ENCODE measurements at regions not wholly inside any gene's neighbourhood (a gene's known extent, or its start where the extent isn't known, plus 50 kb on each side); places are given as distances from the start of the nearest gene placed in this dataset.

- intact Hi-C loops (cut with DNase I) = no loop called here
- Histone ChIP-seq H3K27me3 (no peaks in the 10 kb centered on the region), H3K36me3 (no peaks in the 10 kb centered on the region)
Observed at GRCh38 chr2:37471994-37472393, 127.6 kb downstream of the QPCT start.

GRCh38 chr2:37472959-37473358 lies 128.5 kb downstream of the QPCT start:
- H3K27me3 ChIP-seq = no peaks in the 10 kb centered on the region

More at GRCh38 chr2:37471994-37472393, 127.6 kb downstream of the QPCT start:
- Histone ChIP-seq H3K9me3 (no peaks in the 10 kb centered on the region), H3K27ac (no peak overlapping the region), H3K9ac (ENCODE audit: low read depth in 2 of 2, low read length in 2 of 2) (no peak overlapping the region), H3K4me1 (no peaks in the 10 kb centered on the region), H3K4me3 (no peak overlapping the region)
- DNase-seq = no peak
- no peak for TF ChIP-seq CTCF (IDR thresholded peaks at IDR 0.05)

GRCh38 chr2:37476411-37476810 lies 132.0 kb downstream of the QPCT start:
- no peak overlapping the region for H3K9ac ChIP-seq (ENCODE audit: low read depth in 2 of 2, low read length in 2 of 2)
- TF ChIP-seq CTCF (IDR thresholded peaks at IDR 0.05) = no peak

More at GRCh38 chr2:37472959-37473358, 128.5 kb downstream of the QPCT start:
- no peak for TF ChIP-seq CTCF (IDR thresholded peaks at IDR 0.05)
- Histone ChIP-seq H3K27ac (no peak overlapping the region), H3K9ac (ENCODE audit: low read depth in 2 of 2, low read length in 2 of 2) (no peak overlapping the region), H3K36me3 (no peaks in the 10 kb centered on the region), H3K4me1 (no peaks in the 10 kb centered on the region), H3K4me3 (no peak overlapping the region), H3K9me3 (no peaks in the 10 kb centered on the region)
- DNase-seq = no peak
- intact Hi-C loops (cut with DNase I) = no loop called here

GRCh38 chr2:37477921-37478320 lies 133.5 kb downstream of the QPCT start:
- no peaks in the 10 kb centered on the region for H3K4me1 ChIP-seq
- H3K27ac ChIP-seq = no peak overlapping the region
- H3K36me3 ChIP-seq = no peaks in the 10 kb centered on the region
- H3K9me3 ChIP-seq = no peaks in the 10 kb centered on the region
- intact Hi-C loops (cut with DNase I) = no loop called here
- H3K4me3 ChIP-seq = no peak overlapping the region
- H3K27me3 ChIP-seq = no peaks in the 10 kb centered on the region
- no peak for TF ChIP-seq CTCF (IDR thresholded peaks at IDR 0.05)
- no peak for DNase-seq
- H3K9ac ChIP-seq (ENCODE audit: low read depth in 2 of 2, low read length in 2 of 2) = no peak overlapping the region

More at GRCh38 chr2:37476411-37476810, 132.0 kb downstream of the QPCT start:
- H3K4me3 ChIP-seq = no peak overlapping the region
- no peaks in the 10 kb centered on the region for H3K27me3 ChIP-seq
- no peaks in the 10 kb centered on the region for H3K36me3 ChIP-seq
- H3K27ac ChIP-seq = no peak overlapping the region
- no peak for DNase-seq
- H3K9me3 ChIP-seq = no peaks in the 10 kb centered on the region
- no peaks in the 10 kb centered on the region for H3K4me1 ChIP-seq
- intact Hi-C loops (cut with DNase I) = no loop called here

- H3K4me1 ChIP-seq = no peaks in the 10 kb centered on the region
- no peak for DNase-seq
- H3K9me3 ChIP-seq = no peaks in the 10 kb centered on the region
- intact Hi-C loops (cut with DNase I) = no loop called here
- no peak overlapping the region for H3K27ac ChIP-seq
- no peaks in the 10 kb centered on the region for H3K27me3 ChIP-seq
- no peak overlapping the region for H3K4me3 ChIP-seq
- H3K36me3 ChIP-seq = no peaks in the 10 kb centered on the region
- no peak for TF ChIP-seq CTCF (IDR thresholded peaks at IDR 0.05)
- no peak overlapping the region for H3K9ac ChIP-seq (ENCODE audit: low read depth in 2 of 2, low read length in 2 of 2)
Observed at GRCh38 chr2:37481244-37481643, 136.8 kb downstream of the QPCT start.

- Histone ChIP-seq H3K4me3 (no peak overlapping the region), H3K9me3 (no peaks in the 10 kb centered on the region), H3K9ac (ENCODE audit: low read depth in 2 of 2, low read length in 2 of 2) (no peak overlapping the region), H3K36me3 (no peaks in the 10 kb centered on the region), H3K4me1 (no peaks in the 10 kb centered on the region), H3K27ac (no peak overlapping the region), H3K27me3 (no peaks in the 10 kb centered on the region)
- no peak for TF ChIP-seq CTCF (IDR thresholded peaks at IDR 0.05)
- DNase-seq = no peak
- intact Hi-C loops (cut with DNase I) = no loop called here
Observed at GRCh38 chr2:37489041-37489456, 144.6 kb downstream of the QPCT start.
